GM13976 (cell line): ENCODE measurements at regions not wholly inside any gene's neighbourhood (a gene's known extent, or its start where the extent isn't known, plus 50 kb on each side); places are given as distances from the start of the nearest gene placed in this dataset.

Experiments used
- DNase-seq: peaks from one replicate; pipeline ENCODE4 v3.0.0; 2012; ENCODE audit warnings: low spot score
- CTCF ChIP-seq: IDR thresholded peaks from 2 replicates; pipeline ENCODE4 v1.5.1; 2012; ENCODE audit warnings: borderline replicate concordance, mild to moderate bottlenecking; ENCODE audit not compliant: insufficient read depth; ENCODE audit errors: extremely low read depth, missing control alignments, control extremely low read depth
- in situ Hi-C: fragments of 300-500 bp; cut with MboI; formaldehyde crosslinking; loops from one replicate; pipeline ENCODE4 v1.12.0; 2022; ENCODE audit warnings: low sequenced_read_pairs, mixed read lengths, inconsistent platforms; ENCODE audit not compliant: unreplicated experiment

GRCh38 chr7:22027475-22027874 lies 81.8 kb upstream of the CDCA7L start:
- DNase-seq = no peak
- in situ Hi-C loops = no loop called here
- TF ChIP-seq CTCF = no peak

GRCh38 chr7:22025983-22026382 lies 80.3 kb upstream of the CDCA7L start:
- no peak for TF ChIP-seq CTCF
- DNase-seq = no peak
- in situ Hi-C loops = no loop called here

- no peak for DNase-seq
- no peak for TF ChIP-seq CTCF
- in situ Hi-C loops = no loop called here
These were observed 79.4 kb upstream of the CDCA7L start for GRCh38 chr7:22025075-22025474.

GRCh38 chr7:22019931-22020330 lies 74.2 kb upstream of the CDCA7L start:
- in situ Hi-C loops = loop anchor here (25.0 kb wide), 1 partner anchor 758 kb away; no protein-coding TSS in a partner anchor
- no peak for DNase-seq
- no peak for TF ChIP-seq CTCF

- TF ChIP-seq CTCF = no peak
- in situ Hi-C loops = loop anchor here (25.0 kb wide), 1 partner anchor 754 kb away; no protein-coding TSS in a partner anchor
- no peak for DNase-seq
These were observed 70.8 kb upstream of the CDCA7L start for GRCh38 chr7:22016507-22016906.

GRCh38 chr7:22013711-22014110 lies 68.0 kb upstream of the CDCA7L start:
- no peak for TF ChIP-seq CTCF

GRCh38 chr7:22008683-22009082 lies 63.0 kb upstream of the CDCA7L start:
- no peak for TF ChIP-seq CTCF
- in situ Hi-C loops = loop anchor here (25.0 kb wide), 1 partner anchor 746 kb away; no protein-coding TSS in a partner anchor
- no peak for DNase-seq

More at GRCh38 chr7:22013711-22014110, 68.0 kb upstream of the CDCA7L start:
- no peak for DNase-seq
- in situ Hi-C loops = loop anchor here (25.0 kb wide), 1 partner anchor 751 kb away; no protein-coding TSS in a partner anchor
